GM12891 (cell line): ENCODE measurements at regions not wholly inside any gene's neighbourhood (a gene's known extent, or its start where the extent isn't known, plus 50 kb on each side); places are given as distances from the start of the nearest gene placed in this dataset.

Experiments
- POLR2A ChIP-seq: IDR thresholded peaks from 2 replicates; pipeline ENCODE4 v1.6.1; 2011; ENCODE audit warnings: low read depth, low read length, control low read depth
- POU2F2 ChIP-seq: IDR thresholded peaks from 2 replicates; pipeline ENCODE4 v1.6.1; 2011; ENCODE audit warnings: low read depth, mild to moderate bottlenecking, control low read depth, low read length, moderate library complexity
- TAF1 ChIP-seq: IDR thresholded peaks from 2 replicates; pipeline ENCODE4 v1.6.1; 2011; ENCODE audit warnings: low read depth, low read length, control low read depth

- TF ChIP-seq POLR2A (no peak), POU2F2 (no peak), TAF1 (no peak)
Measured at GRCh38 chr2:5515693-5516092, 176.5 kb upstream of the SOX11 start.
